GM12864 (cell line): ENCODE measurements at regions not wholly inside any gene's neighbourhood (a gene's known extent, or its start where the extent isn't known, plus 50 kb on each side); places are given as distances from the start of the nearest gene placed in this dataset.

Experiments used
- DNase-seq: peaks from one replicate; pipeline ENCODE4 v3.0.0-alpha.2; 2011; ENCODE audit warnings: low read depth
- H3K4me3 ChIP-seq: 2 replicates; pipeline ENCODE4 v1.5.1; 2011; ENCODE audit warnings: mild to moderate bottlenecking, low read depth, low read length, control low read depth
- TF ChIP-seq, protein P1 (sequence below): IDR thresholded peaks from 2 replicates; pipeline ENCODE4 v1.5.1; 2011; ENCODE audit warnings: low read depth, mild to moderate bottlenecking, moderate library complexity, low read length, control low read depth, inconsistent platforms; ENCODE audit errors: missing control alignments

DNA sequence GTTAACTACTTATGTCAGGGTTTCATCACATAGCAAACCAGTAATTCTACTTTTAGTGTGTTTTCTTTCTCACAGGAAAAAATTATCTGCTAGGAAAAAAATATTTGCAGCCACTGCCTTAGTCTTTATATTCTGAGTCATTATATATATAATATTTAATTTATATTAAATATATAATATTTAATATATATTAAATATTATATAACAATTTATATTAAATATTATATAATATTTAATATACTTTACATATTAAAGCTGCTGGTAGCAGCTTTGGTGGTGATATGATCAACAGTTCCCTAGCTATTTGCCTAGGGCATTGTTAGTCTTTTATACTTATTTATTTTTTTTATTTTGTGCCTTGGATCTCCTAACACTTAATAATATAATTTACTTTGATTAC is 381.6 kb downstream of the STIM2 start:
- H3K4me3 ChIP-seq: no peak overlapping the region
- TF ChIP-seq, protein P1, sequence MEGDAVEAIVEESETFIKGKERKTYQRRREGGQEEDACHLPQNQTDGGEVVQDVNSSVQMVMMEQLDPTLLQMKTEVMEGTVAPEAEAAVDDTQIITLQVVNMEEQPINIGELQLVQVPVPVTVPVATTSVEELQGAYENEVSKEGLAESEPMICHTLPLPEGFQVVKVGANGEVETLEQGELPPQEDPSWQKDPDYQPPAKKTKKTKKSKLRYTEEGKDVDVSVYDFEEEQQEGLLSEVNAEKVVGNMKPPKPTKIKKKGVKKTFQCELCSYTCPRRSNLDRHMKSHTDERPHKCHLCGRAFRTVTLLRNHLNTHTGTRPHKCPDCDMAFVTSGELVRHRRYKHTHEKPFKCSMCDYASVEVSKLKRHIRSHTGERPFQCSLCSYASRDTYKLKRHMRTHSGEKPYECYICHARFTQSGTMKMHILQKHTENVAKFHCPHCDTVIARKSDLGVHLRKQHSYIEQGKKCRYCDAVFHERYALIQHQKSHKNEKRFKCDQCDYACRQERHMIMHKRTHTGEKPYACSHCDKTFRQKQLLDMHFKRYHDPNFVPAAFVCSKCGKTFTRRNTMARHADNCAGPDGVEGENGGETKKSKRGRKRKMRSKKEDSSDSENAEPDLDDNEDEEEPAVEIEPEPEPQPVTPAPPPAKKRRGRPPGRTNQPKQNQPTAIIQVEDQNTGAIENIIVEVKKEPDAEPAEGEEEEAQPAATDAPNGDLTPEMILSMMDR: no peak

DNA sequence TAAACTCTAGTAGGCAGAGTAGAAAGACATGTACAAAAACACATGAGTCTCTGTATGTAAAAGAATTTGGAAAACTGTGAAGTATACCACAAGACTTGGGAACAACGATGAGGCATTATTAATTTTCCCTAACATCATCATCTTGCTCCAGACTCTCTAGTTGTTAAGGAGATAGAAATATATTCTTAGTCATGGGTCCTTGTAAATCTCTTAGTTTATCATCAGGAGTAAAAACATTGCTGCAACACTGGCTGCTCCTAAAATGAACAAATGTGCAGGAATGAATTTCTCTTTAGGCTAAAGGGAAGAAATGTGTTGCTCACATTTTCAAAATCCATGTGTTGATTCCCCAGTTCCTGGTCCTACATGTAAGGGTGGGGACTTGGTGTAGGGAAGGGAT is 384.6 kb downstream of the STIM2 start:
- DNase-seq: no peak
- TF ChIP-seq, protein P1: no peak
- H3K4me3 ChIP-seq: no peak overlapping the region

More for the DNA sequence above, 381.6 kb downstream of the STIM2 start:
- DNase-seq: no peak

DNA sequence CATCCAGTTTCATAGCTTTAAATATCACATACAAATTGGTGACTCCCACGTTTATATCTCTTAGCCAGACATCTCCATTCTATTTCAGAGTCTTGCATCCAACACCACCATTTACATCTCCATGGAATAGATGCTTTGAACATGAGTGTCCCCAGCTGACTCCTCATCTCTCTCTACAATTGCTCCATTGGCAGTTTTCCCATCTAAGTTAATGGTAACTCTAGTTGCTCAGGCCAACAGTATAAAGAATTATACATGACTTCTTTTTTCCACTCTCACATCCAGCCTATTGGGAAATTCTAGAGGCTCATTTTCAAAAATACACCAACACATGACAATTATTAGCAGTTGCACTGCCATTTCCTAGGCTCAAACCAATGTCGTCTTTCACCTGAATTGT is 388.2 kb downstream of the STIM2 start:
- no peak overlapping the region for H3K4me3 ChIP-seq
- DNase-seq: no peak
- TF ChIP-seq, protein P1: no peak

DNA sequence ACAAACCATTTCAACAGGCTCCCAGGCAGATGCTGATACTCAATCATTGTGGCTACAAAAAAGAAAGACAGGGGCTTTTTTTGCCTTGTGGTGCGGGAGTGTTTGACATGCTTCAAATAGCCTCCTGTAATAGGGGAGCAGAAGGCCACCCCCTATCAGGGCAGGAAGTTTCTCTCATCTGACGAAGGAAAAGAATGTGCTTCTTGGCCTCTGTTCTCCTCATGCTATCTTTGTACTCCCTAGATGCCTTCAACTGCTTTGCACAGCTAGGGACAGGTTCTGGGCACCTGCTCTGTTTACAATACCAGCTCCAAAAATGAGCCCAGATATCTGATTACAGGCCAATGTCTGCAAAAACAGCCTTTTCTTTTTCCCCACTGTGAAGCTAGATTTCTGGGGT is 391.1 kb downstream of the STIM2 start:
- DNase-seq: no peak
- H3K4me3 ChIP-seq: no peak overlapping the region
- TF ChIP-seq, protein P1: no peak

- no peak overlapping the region for H3K4me3 ChIP-seq
- TF ChIP-seq, protein P1: no peak
- no peak for DNase-seq
Measured at GRCh38 chr4:27267339-27267969, 406.8 kb downstream of the STIM2 start.

DNA sequence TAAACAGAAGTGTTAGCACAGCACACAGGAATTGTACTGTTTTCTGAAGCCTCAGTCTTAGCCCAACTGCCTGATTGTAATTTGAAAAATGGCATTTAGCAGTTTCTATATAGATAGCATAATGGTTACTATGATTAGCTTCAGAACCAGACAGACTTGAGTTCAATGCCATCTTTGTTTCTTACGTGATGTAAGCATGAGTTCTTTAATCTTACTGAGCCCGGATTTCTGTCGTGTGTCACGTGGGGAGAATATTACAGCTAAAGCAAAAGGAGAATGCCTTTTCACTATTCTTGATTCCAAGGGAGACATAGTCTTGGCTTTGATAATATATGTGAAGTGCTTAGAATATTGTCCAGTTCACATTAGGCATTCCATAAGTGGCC is 407.3 kb downstream of the STIM2 start:
- TF ChIP-seq, protein P1: no peak
- no peak overlapping the region for H3K4me3 ChIP-seq
- no peak for DNase-seq

GRCh38 chr4:27270435-27270834 is 409.8 kb downstream of the STIM2 start:
- no peak for DNase-seq
- H3K4me3 ChIP-seq: no peak overlapping the region
- TF ChIP-seq, protein P1: no peak
